ENCODE measurements at regions not wholly inside any gene's neighbourhood (a gene's known extent, or its start where the extent isn't known, plus 50 kb on each side); places are given as distances from the start of the nearest gene placed in this dataset.

GRCh38 chr13:105341256-105341655, 1194.2 kb downstream of the EFNB2 start:
- no peak for TF ChIP-seq CTCF (conservative IDR thresholded peaks at IDR 0.05; ENCODE audit: low read depth, low read length)
- no peak for TF ChIP-seq RAD21 (IDR thresholded peaks at IDR 0.05; ENCODE audit: low read length)

Data from IMR-90 (cell line).